GM20000 (cell line): ENCODE measurements at regions not wholly inside any gene's neighbourhood (a gene's known extent, or its start where the extent isn't known, plus 50 kb on each side); places are given as distances from the start of the nearest gene placed in this dataset.

ENCODE experiments used
- DNase-seq: peaks from one replicate; pipeline ENCODE4 v3.0.0; 2012; ENCODE audit warnings: low spot score
- TF ChIP-seq, protein P1 (sequence below): IDR thresholded peaks from 2 replicates; pipeline ENCODE4 v1.5.1; 2012; ENCODE audit warnings: mild to moderate bottlenecking, control low read depth; ENCODE audit errors: extremely low read depth, missing control alignments

DNA sequence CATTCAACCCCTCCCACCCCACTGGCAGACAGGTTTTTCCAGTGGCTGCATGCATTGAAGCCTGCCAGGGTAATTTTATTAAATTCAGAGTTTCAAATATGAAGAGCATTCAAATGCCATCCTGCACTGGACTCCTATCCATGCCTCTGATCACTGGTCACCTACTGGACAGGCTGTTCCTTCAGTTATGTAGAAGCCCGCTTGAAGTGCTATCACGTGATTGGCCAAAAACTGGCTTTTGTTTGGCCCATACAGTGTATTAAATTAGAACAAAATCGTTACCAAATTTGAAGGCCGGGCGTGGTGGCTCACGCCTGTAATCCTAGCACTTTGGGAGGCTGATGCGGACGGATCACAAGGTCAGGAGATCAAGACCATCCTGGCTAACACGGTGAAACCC, 464.1 kb downstream of the TSN start:
- TF ChIP-seq, protein P1, sequence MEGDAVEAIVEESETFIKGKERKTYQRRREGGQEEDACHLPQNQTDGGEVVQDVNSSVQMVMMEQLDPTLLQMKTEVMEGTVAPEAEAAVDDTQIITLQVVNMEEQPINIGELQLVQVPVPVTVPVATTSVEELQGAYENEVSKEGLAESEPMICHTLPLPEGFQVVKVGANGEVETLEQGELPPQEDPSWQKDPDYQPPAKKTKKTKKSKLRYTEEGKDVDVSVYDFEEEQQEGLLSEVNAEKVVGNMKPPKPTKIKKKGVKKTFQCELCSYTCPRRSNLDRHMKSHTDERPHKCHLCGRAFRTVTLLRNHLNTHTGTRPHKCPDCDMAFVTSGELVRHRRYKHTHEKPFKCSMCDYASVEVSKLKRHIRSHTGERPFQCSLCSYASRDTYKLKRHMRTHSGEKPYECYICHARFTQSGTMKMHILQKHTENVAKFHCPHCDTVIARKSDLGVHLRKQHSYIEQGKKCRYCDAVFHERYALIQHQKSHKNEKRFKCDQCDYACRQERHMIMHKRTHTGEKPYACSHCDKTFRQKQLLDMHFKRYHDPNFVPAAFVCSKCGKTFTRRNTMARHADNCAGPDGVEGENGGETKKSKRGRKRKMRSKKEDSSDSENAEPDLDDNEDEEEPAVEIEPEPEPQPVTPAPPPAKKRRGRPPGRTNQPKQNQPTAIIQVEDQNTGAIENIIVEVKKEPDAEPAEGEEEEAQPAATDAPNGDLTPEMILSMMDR: no peak
- DNase-seq: no peak

- DNase-seq: no peak
- TF ChIP-seq, protein P1: no peak
Measured at GRCh38 chr2:122221665-122222064, 466.2 kb downstream of the TSN start.

GRCh38 chr2:122231296-122231695, 475.8 kb downstream of the TSN start:
- DNase-seq: no peak
- TF ChIP-seq, protein P1: no peak

DNA sequence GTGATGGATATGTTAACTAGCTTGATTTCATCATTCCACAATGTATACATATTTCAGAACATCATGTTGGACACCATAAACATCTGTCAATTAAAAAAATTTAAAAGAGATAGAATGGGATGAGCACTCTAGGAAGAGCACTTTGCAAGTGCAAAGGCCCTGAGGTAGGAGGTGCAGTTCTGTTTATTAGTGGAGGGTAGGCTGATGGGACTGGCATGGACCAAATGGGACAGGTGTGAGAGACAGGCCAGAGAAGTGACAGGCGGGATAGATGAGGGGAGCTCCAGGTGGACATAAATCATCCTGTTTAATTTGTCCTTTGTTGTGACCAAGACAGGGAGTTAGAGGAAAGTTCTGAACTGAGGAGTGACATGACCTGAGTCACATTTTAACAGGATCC, 477.9 kb downstream of the TSN start:
- TF ChIP-seq, protein P1: no peak
- no peak for DNase-seq

DNA sequence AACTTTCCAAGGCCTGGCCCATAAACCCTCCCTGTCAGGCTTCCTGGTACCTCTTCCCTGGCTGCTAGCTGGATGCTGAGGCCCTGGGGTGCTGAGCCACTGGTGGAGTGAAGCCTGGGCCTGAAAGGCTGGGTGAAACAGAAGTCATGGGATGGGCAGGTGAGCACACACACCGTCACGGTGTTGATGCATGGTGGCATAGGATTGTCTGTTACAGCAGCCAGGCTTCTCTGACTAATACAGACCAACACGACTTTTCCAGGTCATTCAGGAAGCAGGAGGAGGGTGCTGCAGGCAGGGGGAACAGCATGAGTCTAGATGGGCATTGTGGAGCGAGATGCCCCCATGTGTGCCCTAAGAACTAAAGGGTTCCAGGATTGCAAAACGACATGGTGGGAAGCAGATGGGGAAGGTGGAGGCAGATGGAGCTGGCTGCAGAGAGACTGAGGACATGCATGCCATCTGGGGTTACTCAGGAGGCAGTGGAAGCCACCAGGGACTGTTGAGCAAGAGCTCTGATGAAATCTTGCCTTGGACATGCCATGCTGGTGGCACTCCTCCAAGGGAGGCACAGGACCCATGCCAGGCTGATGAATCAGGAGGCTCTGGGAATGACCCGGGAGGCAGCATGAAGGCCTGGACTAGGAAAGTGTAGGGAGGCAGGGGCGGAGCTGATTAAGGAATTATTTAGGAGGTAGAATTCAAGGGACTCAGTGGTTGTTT, 480.9 kb downstream of the TSN start:
- DNase-seq: no peak
- TF ChIP-seq, protein P1: no peak

GRCh38 chr2:122236925-122237324, 481.5 kb downstream of the TSN start:
- no peak for DNase-seq

GRCh38 chr2:122237450-122237849, 482.0 kb downstream of the TSN start:
- TF ChIP-seq, protein P1: no peak
- no peak for DNase-seq

More at GRCh38 chr2:122236925-122237324, 481.5 kb downstream of the TSN start:
- TF ChIP-seq, protein P1: no peak
